GM21619 (cell line): ENCODE measurements at regions not wholly inside any gene's neighbourhood (a gene's known extent, or its start where the extent isn't known, plus 50 kb on each side); places are given as distances from the start of the nearest gene placed in this dataset.

ENCODE experiments used
- ATAC-seq: cut with Tn5 transposase; IDR thresholded peaks from one replicate; pipeline ENCODE4 v1.9.1; 2021; ENCODE audit not compliant: unreplicated experiment

DNA sequence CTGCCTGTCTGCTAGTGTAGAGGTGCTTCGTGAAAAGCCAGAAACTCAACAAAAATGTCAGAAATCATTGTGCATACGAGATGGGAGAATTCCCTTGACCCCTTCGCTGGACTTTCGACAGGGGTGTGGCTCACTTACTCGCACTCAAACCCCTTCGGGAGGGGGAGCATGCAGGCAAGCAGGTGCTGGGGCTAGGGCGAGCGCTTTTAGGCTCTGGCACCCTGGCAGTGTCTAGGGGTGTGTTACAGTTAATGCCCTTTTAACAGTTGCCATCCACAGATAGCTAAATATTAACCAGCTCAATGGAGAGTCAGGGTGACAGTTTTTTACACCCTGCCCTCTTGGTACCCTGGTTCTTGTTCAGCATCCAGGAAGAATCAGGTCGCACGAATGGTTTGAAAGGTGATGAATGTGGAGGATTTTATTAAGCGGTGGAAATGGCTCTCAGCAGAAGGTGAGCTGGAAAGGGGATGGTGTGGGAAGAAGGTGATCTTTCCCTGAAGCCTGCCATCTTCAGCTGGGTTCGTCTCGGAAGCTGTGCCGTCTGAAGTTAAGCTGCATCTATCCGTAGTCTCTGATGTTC lies 59.6 kb upstream of the SHANK2 start:
- ATAC-seq, result no peak

DNA sequence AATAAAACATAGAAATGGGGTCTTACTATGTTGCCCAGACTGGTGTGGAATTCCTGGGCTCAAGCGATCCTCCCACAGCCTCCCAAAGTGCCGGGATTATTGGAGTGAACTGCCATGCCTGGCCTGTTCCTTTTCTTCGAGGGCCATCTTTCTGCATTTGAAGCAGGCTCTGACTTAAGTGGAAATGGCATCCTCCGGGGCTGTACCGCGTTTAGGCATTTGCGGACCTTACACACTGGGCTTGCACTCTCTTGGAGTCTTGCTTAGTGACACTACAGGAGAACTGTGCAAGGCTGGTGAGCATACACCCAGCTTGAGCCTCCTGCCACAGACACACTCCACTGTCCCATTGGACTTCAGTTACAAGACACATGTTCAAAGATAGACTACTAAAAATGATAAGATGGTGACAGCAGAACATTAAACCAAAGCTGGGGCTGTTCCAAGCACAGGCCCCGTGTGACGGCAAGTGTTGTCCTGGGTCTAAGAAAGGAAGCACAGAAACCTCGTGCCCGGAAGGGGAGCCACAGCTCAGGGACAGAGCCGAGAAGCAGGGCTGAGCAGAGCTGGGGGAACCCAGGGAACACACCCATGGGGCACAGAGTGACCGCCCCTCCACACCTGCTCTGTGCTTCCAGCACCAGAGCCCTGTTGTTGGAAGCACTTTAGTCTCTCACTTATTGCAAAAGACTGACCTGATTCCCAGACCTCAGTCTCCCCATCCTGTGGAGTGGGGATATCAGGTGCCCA lies 59.0 kb upstream of the SHANK2 start:
- no peak for ATAC-seq

DNA sequence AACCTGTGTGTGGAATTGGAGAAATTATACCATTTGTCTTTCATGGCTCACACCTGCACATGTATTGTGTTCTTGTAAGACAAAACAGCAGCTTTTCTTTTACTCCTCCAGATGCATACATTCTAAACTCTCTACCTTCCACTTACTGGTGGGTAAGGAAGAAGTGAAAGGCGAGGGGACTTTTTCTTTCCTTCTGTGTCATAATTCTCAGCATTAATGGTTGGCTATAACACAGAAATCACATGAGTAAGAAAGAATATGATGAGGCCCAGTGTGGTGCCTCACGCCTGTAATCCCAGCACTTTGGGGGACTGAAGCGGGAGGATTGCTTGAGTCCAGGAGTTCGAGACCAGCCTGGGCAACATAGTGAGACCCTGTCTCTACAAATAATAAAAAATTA lies 57.8 kb upstream of the SHANK2 start:
- ATAC-seq, result no peak

DNA sequence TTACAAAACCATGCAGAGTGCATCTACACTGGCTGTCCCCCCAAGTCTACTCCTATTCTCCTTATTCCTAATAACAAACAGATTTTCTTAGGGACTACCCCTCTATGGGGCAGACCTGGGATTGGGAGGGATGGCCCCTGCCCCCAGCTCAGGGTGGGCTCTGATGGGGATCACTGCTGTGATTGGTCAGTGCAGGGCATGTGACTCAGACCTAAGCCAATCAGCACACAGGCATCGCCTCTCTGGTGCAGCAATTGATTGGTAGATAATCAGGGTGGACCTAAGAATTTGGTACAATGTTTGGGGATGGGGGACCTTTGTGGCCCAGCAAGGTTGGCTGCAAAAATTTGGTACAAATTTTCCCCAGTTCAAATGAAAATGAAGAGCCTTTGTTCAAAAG lies 57.2 kb upstream of the SHANK2 start:
- no peak for ATAC-seq

- no peak for ATAC-seq
Measured at GRCh38 chr11:71309181-71309580, 56.8 kb upstream of the SHANK2 start.

DNA sequence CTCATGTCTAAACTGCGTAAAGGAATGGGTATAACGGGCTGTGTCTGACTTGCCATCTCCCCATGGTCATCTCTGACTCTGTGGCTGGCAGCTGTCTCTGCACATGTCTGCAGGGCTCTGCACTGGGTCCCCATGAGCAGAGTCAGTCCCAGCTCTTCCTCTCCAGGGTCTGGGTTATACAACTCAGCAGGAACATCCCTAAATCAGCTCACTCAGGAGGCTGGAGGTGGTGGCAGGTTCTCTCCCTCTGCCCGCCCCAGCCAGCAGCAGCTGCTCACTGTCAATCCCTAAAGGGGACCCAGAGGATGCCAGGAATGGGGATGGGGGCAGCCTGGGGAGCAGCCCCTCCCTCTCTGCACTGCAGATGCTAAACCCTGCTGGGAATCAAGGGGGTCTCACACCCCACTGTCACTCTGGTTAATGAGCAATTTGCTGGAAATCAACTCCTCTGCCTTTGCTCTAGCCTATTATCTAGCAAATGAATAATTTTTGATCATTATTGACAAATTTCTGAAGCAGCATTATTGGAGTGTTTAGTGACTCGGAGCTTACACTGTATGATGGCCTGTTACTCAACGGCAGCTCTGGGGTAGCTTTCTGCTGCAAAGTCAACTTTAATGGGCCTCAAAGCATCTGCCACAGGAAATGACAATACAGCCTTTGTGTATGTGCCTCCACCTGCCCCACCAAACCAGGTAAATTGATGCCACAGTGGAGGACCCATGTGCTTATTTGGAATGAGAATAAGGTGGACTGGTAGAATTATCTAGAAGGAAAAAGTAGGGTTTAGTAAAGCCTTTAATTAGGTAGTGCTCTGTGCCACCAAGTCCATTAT lies 55.7 kb upstream of the SHANK2 start:
- no peak for ATAC-seq

DNA sequence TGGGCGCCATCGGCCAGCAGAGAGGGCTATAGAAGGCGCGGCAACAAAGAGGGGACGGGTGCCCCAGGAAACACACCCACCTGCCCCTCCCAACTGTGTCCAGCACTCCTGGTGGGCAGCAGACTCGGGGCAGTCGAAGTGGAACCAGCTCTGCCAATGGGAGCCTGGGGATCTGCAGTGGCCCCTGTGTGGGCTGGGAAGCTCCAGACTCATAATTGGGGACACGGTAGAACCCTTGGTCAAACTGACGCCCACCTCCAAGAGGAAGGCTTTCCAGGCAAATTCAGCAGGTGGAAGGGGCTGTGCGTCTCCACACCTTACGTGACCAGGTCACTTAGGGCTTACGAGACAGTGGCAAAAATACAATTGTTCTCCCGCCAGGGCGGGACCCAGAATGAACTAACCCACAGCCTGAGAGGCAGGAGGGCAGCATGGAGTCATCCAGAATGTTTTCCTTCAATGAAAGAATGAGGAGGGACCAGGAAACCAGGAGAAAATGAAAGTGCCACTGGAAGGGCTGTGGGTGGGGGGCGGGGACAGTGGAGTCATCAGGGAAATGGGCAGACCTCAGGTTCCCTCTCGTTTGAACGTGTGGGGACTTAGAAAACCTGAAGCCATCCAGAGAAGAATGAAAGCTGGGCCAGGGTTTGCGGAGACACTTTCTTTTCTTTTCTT lies 53.2 kb upstream of the SHANK2 start:
- no peak for ATAC-seq

- ATAC-seq, result no peak
Measured at GRCh38 chr11:71305041-71305440, 52.7 kb upstream of the SHANK2 start.

GRCh38 chr11:71304491-71304890 lies 52.1 kb upstream of the SHANK2 start:
- ATAC-seq, result no peak

GRCh38 chr11:71304045-71304444 lies 51.7 kb upstream of the SHANK2 start:
- no peak for ATAC-seq

DNA sequence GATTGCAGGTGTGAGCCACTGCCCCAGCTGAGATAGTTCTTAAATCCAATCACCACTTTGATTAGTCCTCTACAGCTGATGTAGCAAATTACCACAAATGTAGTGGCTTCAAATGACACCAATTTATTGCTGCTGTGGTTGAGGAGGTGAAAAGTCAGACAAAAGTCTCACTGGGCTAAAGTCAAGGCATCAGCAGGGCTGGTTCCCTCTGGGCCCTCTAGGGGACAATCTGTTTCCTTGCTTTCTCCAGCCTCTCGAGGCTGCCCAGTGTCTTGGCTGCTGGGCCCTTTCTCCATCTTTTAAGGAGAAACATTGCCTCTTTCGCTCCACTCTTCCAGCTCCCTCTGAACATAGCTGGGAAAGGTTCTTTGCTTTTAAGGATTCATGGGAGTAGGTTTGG lies 50.5 kb upstream of the SHANK2 start:
- ATAC-seq, result no peak

DNA sequence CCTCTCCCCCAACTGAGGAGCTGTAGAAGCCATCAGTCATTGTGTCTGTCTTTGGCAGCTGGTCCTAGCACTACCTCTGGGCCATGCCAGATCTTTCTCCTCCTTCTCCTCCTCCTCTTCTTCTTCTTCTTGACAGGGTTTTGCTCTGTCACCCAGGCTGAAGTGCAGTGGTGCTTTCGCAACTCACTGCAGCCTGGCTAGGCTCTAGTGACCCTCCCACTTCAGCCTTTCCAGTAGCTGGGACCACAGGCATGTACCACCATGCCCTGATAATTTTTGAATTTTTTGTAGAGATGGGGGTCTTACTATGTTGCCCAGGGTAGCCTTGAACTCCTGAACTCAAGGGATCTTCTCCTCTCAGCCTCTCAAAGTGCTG lies 50.1 kb upstream of the SHANK2 start:
- ATAC-seq, result no peak
